Sigmoid colon (tissue), 6 donors: ENCODE measurements at regions not wholly inside any gene's neighbourhood (a gene's known extent, or its start where the extent isn't known, plus 50 kb on each side); places are given as distances from the start of the nearest gene placed in this dataset.

Experiments used
- DNase-seq: peaks from one replicate; pipeline ENCODE4 v3.0.0-alpha.2; 2019
- H3K27ac ChIP-seq, 4 donors: fragments of 200-600 bp; sonication (generic); one replicate each; pipeline ENCODE4 v1.5.1; 2016 to 2019; ENCODE audit warnings: mild to moderate bottlenecking in 1 of 4
- H3K27me3 ChIP-seq, 3 donors: fragments of 200-600 bp; sonication (generic); one replicate each; pipeline ENCODE4 v1.5.1; 2019; ENCODE audit warnings: mild to moderate bottlenecking in 1 of 3
- H3K36me3 ChIP-seq, 4 donors: fragments of 200-600 bp; sonication (generic); one replicate each; pipeline ENCODE4 v1.5.1; 2016 to 2019
- H3K4me1 ChIP-seq, 4 donors: fragments of 200-600 bp; sonication (generic); one replicate each; pipeline ENCODE4 v1.5.1; 2017 to 2019
- H3K4me3 ChIP-seq, 4 donors: fragments of 200-600 bp; sonication (generic); one replicate each; pipeline ENCODE4 v1.5.1; 2017 to 2019; ENCODE audit warnings: mild to moderate bottlenecking in 2 of 4, moderate library complexity in 1 of 4
- H3K9me3 ChIP-seq, 4 donors: fragments of 200-600 bp in 3 of 4; sonication (generic) in 3 of 4; one replicate each; pipeline versions ENCODE4 v1.5.1 to v1.6.1; 2013 to 2019
- EP300 ChIP-seq, 4 donors: sonication (generic); formaldehyde crosslinking; IDR thresholded peaks; one replicate each; pipeline ENCODE4 v1.6.1; 2017; ENCODE audit warnings: antibody characterized with exemption in 4 of 4
- POLR2A ChIP-seq, 2 donors: fragments of 450-650 bp; IDR thresholded peaks; one replicate each; pipeline ENCODE4 v1.6.1; 2016; ENCODE audit warnings: antibody characterized with exemption in 2 of 2, mild to moderate bottlenecking in 2 of 2, moderate library complexity in 2 of 2
- POLR2AphosphoS5 ChIP-seq, 4 donors: sonication (generic); formaldehyde crosslinking; IDR thresholded peaks; one replicate each; pipeline ENCODE4 v1.6.1; 2017; ENCODE audit warnings: antibody characterized with exemption in 4 of 4
- WGBS, 2 donors: extraction: QIAGEN DNeasy Blood & Tissue Kit; methylation state at CpG; one replicate each; pipeline ENCODE4 v1.1.7; 2013; 5-methylcytosine and 5-hydroxymethylcytosine counted together
- intact Hi-C: fragments of 100-400 bp; cut with DNase I; formaldehyde crosslinking; loops from one replicate; pipeline ENCODE4 v1.15.1; 2023
- TF ChIP-seq, protein P1 (sequence below), 4 experiments: fragments of 450-650 bp in 3 of 4; fragments of 200-600 bp in 1 of 4; IDR thresholded peaks; one replicate each; pipeline ENCODE4 v1.5.1; 2016 to 2019; ENCODE audit warnings: antibody characterized with exemption in 4 of 4, mild to moderate bottlenecking in 3 of 4, moderate library complexity in 2 of 4
- donor health status: healthy with polysubstance abuse.
- donor health status: healthy.

DNA sequence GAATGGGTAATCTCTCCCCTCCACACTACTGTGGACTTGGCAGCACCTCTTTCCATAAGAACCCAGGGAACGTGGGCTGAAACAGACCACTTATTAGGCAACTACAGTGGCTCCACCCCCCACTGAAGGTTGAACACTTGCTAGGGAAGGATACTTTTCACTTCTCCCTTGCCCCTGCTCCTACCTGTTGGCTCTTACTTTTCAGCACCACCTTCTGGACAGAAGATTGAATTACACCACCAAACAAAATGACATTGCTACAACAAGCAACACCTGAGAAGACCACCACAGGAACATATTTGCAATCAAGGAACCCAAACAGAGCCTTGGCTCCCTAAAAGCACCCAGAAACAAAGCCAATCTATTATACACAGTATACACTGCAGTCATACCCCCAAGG lies 132.1 kb upstream of the CXCL13 start:
- Histone ChIP-seq H3K4me3 (no peak overlapping the region), H3K27me3 (no peaks in the 10 kb centered on the region), H3K36me3 (no peaks in the 10 kb centered on the region), H3K9me3 (no peaks in the 10 kb centered on the region), H3K4me1 (no peaks in the 10 kb centered on the region), H3K27ac (no peak overlapping the region)
- 68 to 74% methylated on average over 1 of the region's 1 CpG for WGBS, 2 donors
- intact Hi-C loops: no loop called here
- DNase-seq: no peak
- no peak for TF ChIP-seq POLR2AphosphoS5 (IDR thresholded peaks at IDR 0.05)
- no peak for TF ChIP-seq EP300 (IDR thresholded peaks at IDR 0.05)
- TF ChIP-seq, protein P1, sequence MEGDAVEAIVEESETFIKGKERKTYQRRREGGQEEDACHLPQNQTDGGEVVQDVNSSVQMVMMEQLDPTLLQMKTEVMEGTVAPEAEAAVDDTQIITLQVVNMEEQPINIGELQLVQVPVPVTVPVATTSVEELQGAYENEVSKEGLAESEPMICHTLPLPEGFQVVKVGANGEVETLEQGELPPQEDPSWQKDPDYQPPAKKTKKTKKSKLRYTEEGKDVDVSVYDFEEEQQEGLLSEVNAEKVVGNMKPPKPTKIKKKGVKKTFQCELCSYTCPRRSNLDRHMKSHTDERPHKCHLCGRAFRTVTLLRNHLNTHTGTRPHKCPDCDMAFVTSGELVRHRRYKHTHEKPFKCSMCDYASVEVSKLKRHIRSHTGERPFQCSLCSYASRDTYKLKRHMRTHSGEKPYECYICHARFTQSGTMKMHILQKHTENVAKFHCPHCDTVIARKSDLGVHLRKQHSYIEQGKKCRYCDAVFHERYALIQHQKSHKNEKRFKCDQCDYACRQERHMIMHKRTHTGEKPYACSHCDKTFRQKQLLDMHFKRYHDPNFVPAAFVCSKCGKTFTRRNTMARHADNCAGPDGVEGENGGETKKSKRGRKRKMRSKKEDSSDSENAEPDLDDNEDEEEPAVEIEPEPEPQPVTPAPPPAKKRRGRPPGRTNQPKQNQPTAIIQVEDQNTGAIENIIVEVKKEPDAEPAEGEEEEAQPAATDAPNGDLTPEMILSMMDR (IDR thresholded peaks at IDR 0.05): no peak
- TF ChIP-seq POLR2A (IDR thresholded peaks at IDR 0.05): no peak

- H3K36me3 ChIP-seq: no peaks in the 10 kb centered on the region
- TF ChIP-seq, protein P1 (IDR thresholded peaks at IDR 0.05): no peak
- TF ChIP-seq EP300 (IDR thresholded peaks at IDR 0.05): no peak
- no peak for TF ChIP-seq POLR2AphosphoS5 (IDR thresholded peaks at IDR 0.05)
- TF ChIP-seq POLR2A (IDR thresholded peaks at IDR 0.05): no peak
- H3K27ac ChIP-seq: no peak overlapping the region
- no peak for DNase-seq
- no peak overlapping the region for H3K4me3 ChIP-seq
- no peaks in the 10 kb centered on the region for H3K9me3 ChIP-seq
- H3K27me3 ChIP-seq: no peaks in the 10 kb centered on the region
- intact Hi-C loops: no loop called here
- 90 to 94% methylated on average over 1 of the region's 1 CpG for WGBS, 2 donors
- H3K4me1 ChIP-seq: peaks cover 0 to 10% (median 0%) of the 10 kb centered on the region in 4 donors
Observed at GRCh38 chr4:77481856-77482255, 123.8 kb upstream of the CXCL13 start.

- no peaks in the 10 kb centered on the region for H3K9me3 ChIP-seq
- intact Hi-C loops: no loop called here
- 83 to 93% methylated on average over 1 of the region's 1 CpG for WGBS, 2 donors
- H3K27ac ChIP-seq: no peak overlapping the region
- no peak for DNase-seq
- no peaks in the 10 kb centered on the region for H3K27me3 ChIP-seq
- TF ChIP-seq, protein P1 (IDR thresholded peaks at IDR 0.05): no peak
- no peak for TF ChIP-seq POLR2A (IDR thresholded peaks at IDR 0.05)
- TF ChIP-seq POLR2AphosphoS5 (IDR thresholded peaks at IDR 0.05): no peak
- no peak for TF ChIP-seq EP300 (IDR thresholded peaks at IDR 0.05)
- H3K36me3 ChIP-seq: no peaks in the 10 kb centered on the region
- no peak overlapping the region for H3K4me3 ChIP-seq
- H3K4me1 ChIP-seq: peaks cover 0 to 7% (median 0%) of the 10 kb centered on the region in 4 donors
Observed at GRCh38 chr4:77488882-77489281, 116.7 kb upstream of the CXCL13 start.

GRCh38 chr4:77493120-77493752 lies 112.4 kb upstream of the CXCL13 start:
- TF ChIP-seq POLR2AphosphoS5 (IDR thresholded peaks at IDR 0.05): no peak
- no peak for TF ChIP-seq POLR2A (IDR thresholded peaks at IDR 0.05)
- TF ChIP-seq EP300 (IDR thresholded peaks at IDR 0.05): no peak
- TF ChIP-seq, protein P1 (IDR thresholded peaks at IDR 0.05): no peak
- Histone ChIP-seq H3K4me1 (no peaks in the 10 kb centered on the region), H3K27me3 (no peaks in the 10 kb centered on the region), H3K27ac (no peak overlapping the region), H3K36me3 (no peaks in the 10 kb centered on the region), H3K9me3 (no peaks in the 10 kb centered on the region), H3K4me3 (no peak overlapping the region)
- intact Hi-C loops: no loop called here
- 59 to 86% methylated on average over 1 of the region's 1 CpG for WGBS, 2 donors
- no peak for DNase-seq
